Neural crest cell (in vitro differentiated cells): ENCODE measurements at regions not wholly inside any gene's neighbourhood (a gene's known extent, or its start where the extent isn't known, plus 50 kb on each side); places are given as distances from the start of the nearest gene placed in this dataset.

Source experiments
- DNase-seq: peaks from one replicate; pipeline ENCODE4 v3.0.0; 2021; ENCODE audit warnings: low read depth, mixed read lengths, low spot score
- H3K27ac Mint-ChIP-seq: one replicate; pipeline ENCODE4 v1.8.0; 2021; ENCODE audit warnings: mild to moderate bottlenecking, mixed read lengths; ENCODE audit not compliant: unreplicated experiment
- H3K27me3 Mint-ChIP-seq: 2 replicates; pipeline ENCODE4 v1.8.0; 2021; ENCODE audit warnings: low read depth, mild to moderate bottlenecking, mixed read lengths
- H3K36me3 Mint-ChIP-seq: 2 replicates; pipeline ENCODE4 v1.8.0; 2021; ENCODE audit warnings: low read depth, mild to moderate bottlenecking, mixed read lengths
- H3K4me1 Mint-ChIP-seq: 2 replicates; pipeline ENCODE4 v1.8.0; 2021; ENCODE audit warnings: mixed read lengths
- H3K4me3 Mint-ChIP-seq: one replicate; pipeline ENCODE4 v1.8.0; 2021; ENCODE audit warnings: mild to moderate bottlenecking, mixed read lengths
- H3K9me3 Mint-ChIP-seq: 2 replicates; pipeline ENCODE4 v1.8.0; 2021; ENCODE audit warnings: mixed read lengths
- CTCF ChIP-seq: fragments of 200-600 bp; sonication (generic); conservative IDR thresholded peaks from 2 replicates; pipeline ENCODE4 v1.5.0; 2021; ENCODE audit warnings: antibody characterized with exemption, mild to moderate bottlenecking

GRCh38 chr6:126919947-126920346 lies 198.5 kb upstream of the RSPO3 start:
- Mint-ChIP-seq H3K36me3 (no peaks in the 10 kb centered on the region), H3K27me3 (no peaks in the 10 kb centered on the region), H3K9me3 (no peaks in the 10 kb centered on the region), H3K4me1 (no peaks in the 10 kb centered on the region), H3K27ac (no peak overlapping the region), H3K4me3 (no peak overlapping the region)
- TF ChIP-seq CTCF: no peak
- DNase-seq: no peak

- Mint-ChIP-seq H3K36me3 (no peaks in the 10 kb centered on the region), H3K4me1 (no peaks in the 10 kb centered on the region), H3K9me3 (no peaks in the 10 kb centered on the region), H3K27me3 (no peaks in the 10 kb centered on the region), H3K27ac (no peak overlapping the region), H3K4me3 (no peak overlapping the region)
- TF ChIP-seq CTCF: no peak
- no peak for DNase-seq
These were observed 194.7 kb upstream of the RSPO3 start for GRCh38 chr6:126923807-126924206.

GRCh38 chr6:126926926-126927325 lies 191.5 kb upstream of the RSPO3 start:
- H3K27me3 Mint-ChIP-seq: no peaks in the 10 kb centered on the region
- no peaks in the 10 kb centered on the region for H3K9me3 Mint-ChIP-seq
- H3K27ac Mint-ChIP-seq: no peak overlapping the region
- no peak for TF ChIP-seq CTCF
- no peak for DNase-seq
- H3K4me3 Mint-ChIP-seq: no peak overlapping the region
- H3K36me3 Mint-ChIP-seq: no peaks in the 10 kb centered on the region
- no peaks in the 10 kb centered on the region for H3K4me1 Mint-ChIP-seq

- no peak for DNase-seq
- no peaks in the 10 kb centered on the region for H3K27me3 Mint-ChIP-seq
- no peak for TF ChIP-seq CTCF
- no peak overlapping the region for H3K27ac Mint-ChIP-seq
- H3K9me3 Mint-ChIP-seq: no peaks in the 10 kb centered on the region
- no peaks in the 10 kb centered on the region for H3K36me3 Mint-ChIP-seq
- no peak overlapping the region for H3K4me3 Mint-ChIP-seq
- H3K4me1 Mint-ChIP-seq: no peaks in the 10 kb centered on the region
These were observed 190.6 kb upstream of the RSPO3 start for GRCh38 chr6:126927841-126928240.

GRCh38 chr6:126937426-126937825 lies 181.0 kb upstream of the RSPO3 start:
- Mint-ChIP-seq H3K27ac (no peak overlapping the region), H3K9me3 (no peaks in the 10 kb centered on the region), H3K36me3 (no peaks in the 10 kb centered on the region), H3K27me3 (no peaks in the 10 kb centered on the region), H3K4me1 (no peaks in the 10 kb centered on the region), H3K4me3 (no peak overlapping the region)
- no peak for TF ChIP-seq CTCF
- no peak for DNase-seq

GRCh38 chr6:126939784-126940183 lies 178.7 kb upstream of the RSPO3 start:
- no peaks in the 10 kb centered on the region for H3K9me3 Mint-ChIP-seq
- TF ChIP-seq CTCF: no peak
- H3K36me3 Mint-ChIP-seq: no peaks in the 10 kb centered on the region
- no peak overlapping the region for H3K27ac Mint-ChIP-seq
- no peak for DNase-seq
- H3K4me1 Mint-ChIP-seq: no peaks in the 10 kb centered on the region
- no peaks in the 10 kb centered on the region for H3K27me3 Mint-ChIP-seq
- H3K4me3 Mint-ChIP-seq: no peak overlapping the region
